ENCODE measurements at regions not wholly inside any gene's neighbourhood (a gene's known extent, or its start where the extent isn't known, plus 50 kb on each side); places are given as distances from the start of the nearest gene placed in this dataset.
"Not testable (repeated sequence)": the region's sequence is repeated elsewhere in the genome, so short reads cannot be mapped to it uniquely, and the experiment has no call there.

GRCh38 chr11:39745401-39745800 is 1714.1 kb downstream of the LRRC4C start:
- Histone ChIP-seq H3K36me3 (no peaks in the 10 kb centered on the region), H3K9me3 (no peaks in the 10 kb centered on the region), H3K27me3 (no peaks in the 10 kb centered on the region), H3K4me3 (ENCODE audit: low read depth, low read length) (no peak overlapping the region), H3K4me1 (no peaks in the 10 kb centered on the region)
- DNase-seq, result no peak
- no peak for TF ChIP-seq CTCF (IDR thresholded peaks at IDR 0.05; ENCODE audit: low read depth, low read length)

- no peak for DNase-seq
- Histone ChIP-seq H3K4me1 (no peaks in the 10 kb centered on the region), H3K9me3 (no peaks in the 10 kb centered on the region), H3K27me3 (no peaks in the 10 kb centered on the region), H3K4me3 (ENCODE audit: low read depth, low read length) (no peak overlapping the region), H3K36me3 (no peaks in the 10 kb centered on the region)
- TF ChIP-seq CTCF (IDR thresholded peaks at IDR 0.05; ENCODE audit: low read depth, low read length), result no peak
Measured at GRCh38 chr11:39741066-39741465, 1718.4 kb downstream of the LRRC4C start.

GRCh38 chr11:39736351-39736750 is 1723.1 kb downstream of the LRRC4C start:
- DNase-seq, result not testable (repeated sequence)

GRCh38 chr11:39732001-39732400 is 1727.5 kb downstream of the LRRC4C start:
- no peaks in the 10 kb centered on the region for H3K9me3 ChIP-seq
- no peak for TF ChIP-seq CTCF (IDR thresholded peaks at IDR 0.05; ENCODE audit: low read depth, low read length)
- no peaks in the 10 kb centered on the region for H3K36me3 ChIP-seq
- DNase-seq, result no peak
- no peaks in the 10 kb centered on the region for H3K27me3 ChIP-seq
- H3K4me3 ChIP-seq (ENCODE audit: low read depth, low read length), result no peak overlapping the region
- no peaks in the 10 kb centered on the region for H3K4me1 ChIP-seq

More at GRCh38 chr11:39736351-39736750, 1723.1 kb downstream of the LRRC4C start:
- not testable (repeated sequence) for H3K36me3 ChIP-seq; H3K4me3 ChIP-seq (ENCODE audit: low read depth, low read length); H3K9me3 ChIP-seq; H3K4me1 ChIP-seq; H3K27me3 ChIP-seq

- no peak for DNase-seq
- H3K27me3 ChIP-seq, result no peaks in the 10 kb centered on the region
- no peaks in the 10 kb centered on the region for H3K36me3 ChIP-seq
- no peak overlapping the region for H3K4me3 ChIP-seq (ENCODE audit: low read depth, low read length)
- H3K9me3 ChIP-seq, result no peaks in the 10 kb centered on the region
- TF ChIP-seq CTCF (IDR thresholded peaks at IDR 0.05; ENCODE audit: low read depth, low read length), result no peak
- H3K4me1 ChIP-seq, result no peaks in the 10 kb centered on the region
Measured at GRCh38 chr11:39725081-39725480, 1734.4 kb downstream of the LRRC4C start.

- peak; percentile 15; the same call in 1 of the 2 replicates for TF ChIP-seq CTCF (IDR thresholded peaks at IDR 0.05; ENCODE audit: low read depth, low read length)
- no peak for DNase-seq
- H3K9me3 ChIP-seq, result no peaks in the 10 kb centered on the region
- no peaks in the 10 kb centered on the region for H3K4me1 ChIP-seq
- no peak overlapping the region for H3K4me3 ChIP-seq (ENCODE audit: low read depth, low read length)
- H3K36me3 ChIP-seq, result no peaks in the 10 kb centered on the region
- H3K27me3 ChIP-seq, result no peaks in the 10 kb centered on the region
Measured at GRCh38 chr11:39724404-39724803, 1735.0 kb downstream of the LRRC4C start.

- Histone ChIP-seq H3K4me3 (ENCODE audit: low read depth, low read length) (no peak overlapping the region), H3K27me3 (no peaks in the 10 kb centered on the region), H3K36me3 (no peaks in the 10 kb centered on the region), H3K9me3 (no peaks in the 10 kb centered on the region), H3K4me1 (no peaks in the 10 kb centered on the region)
- no peak for TF ChIP-seq CTCF (IDR thresholded peaks at IDR 0.05; ENCODE audit: low read depth, low read length)
- no peak for DNase-seq
Measured at GRCh38 chr11:39712581-39712980, 1746.9 kb downstream of the LRRC4C start.
